Astrocyte of the spinal cord (primary cell): ENCODE measurements at regions not wholly inside any gene's neighbourhood (a gene's known extent, or its start where the extent isn't known, plus 50 kb on each side); places are given as distances from the start of the nearest gene placed in this dataset.

Source experiments
- DNase-seq: peaks from one replicate; pipeline ENCODE4 v3.0.0; 2011; ENCODE audit warnings: low read depth, low spot score
- H3K4me3 ChIP-seq: 2 replicates; pipeline ENCODE4 v1.5.1; 2011; ENCODE audit warnings: low read depth, mild to moderate bottlenecking, low read length, moderate library complexity
- in situ Hi-C: cut with HindIII; loops from 2 replicates; pipeline ENCODE4 v1.10.0; 2017; ENCODE audit warnings: low sequenced_read_pairs
- TF ChIP-seq, protein P1 (sequence below): IDR thresholded peaks from 2 replicates; pipeline ENCODE4 v1.5.1; 2012; ENCODE audit warnings: low read depth, mild to moderate bottlenecking, low read length, inconsistent platforms

GRCh38 chr11:29669310-29669709 is 347.5 kb downstream of the KCNA4 start:
- H3K4me3 ChIP-seq: no peak overlapping the region
- TF ChIP-seq, protein P1, sequence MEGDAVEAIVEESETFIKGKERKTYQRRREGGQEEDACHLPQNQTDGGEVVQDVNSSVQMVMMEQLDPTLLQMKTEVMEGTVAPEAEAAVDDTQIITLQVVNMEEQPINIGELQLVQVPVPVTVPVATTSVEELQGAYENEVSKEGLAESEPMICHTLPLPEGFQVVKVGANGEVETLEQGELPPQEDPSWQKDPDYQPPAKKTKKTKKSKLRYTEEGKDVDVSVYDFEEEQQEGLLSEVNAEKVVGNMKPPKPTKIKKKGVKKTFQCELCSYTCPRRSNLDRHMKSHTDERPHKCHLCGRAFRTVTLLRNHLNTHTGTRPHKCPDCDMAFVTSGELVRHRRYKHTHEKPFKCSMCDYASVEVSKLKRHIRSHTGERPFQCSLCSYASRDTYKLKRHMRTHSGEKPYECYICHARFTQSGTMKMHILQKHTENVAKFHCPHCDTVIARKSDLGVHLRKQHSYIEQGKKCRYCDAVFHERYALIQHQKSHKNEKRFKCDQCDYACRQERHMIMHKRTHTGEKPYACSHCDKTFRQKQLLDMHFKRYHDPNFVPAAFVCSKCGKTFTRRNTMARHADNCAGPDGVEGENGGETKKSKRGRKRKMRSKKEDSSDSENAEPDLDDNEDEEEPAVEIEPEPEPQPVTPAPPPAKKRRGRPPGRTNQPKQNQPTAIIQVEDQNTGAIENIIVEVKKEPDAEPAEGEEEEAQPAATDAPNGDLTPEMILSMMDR: no peak
- in situ Hi-C loops: no loop called here
- DNase-seq: no peak

DNA sequence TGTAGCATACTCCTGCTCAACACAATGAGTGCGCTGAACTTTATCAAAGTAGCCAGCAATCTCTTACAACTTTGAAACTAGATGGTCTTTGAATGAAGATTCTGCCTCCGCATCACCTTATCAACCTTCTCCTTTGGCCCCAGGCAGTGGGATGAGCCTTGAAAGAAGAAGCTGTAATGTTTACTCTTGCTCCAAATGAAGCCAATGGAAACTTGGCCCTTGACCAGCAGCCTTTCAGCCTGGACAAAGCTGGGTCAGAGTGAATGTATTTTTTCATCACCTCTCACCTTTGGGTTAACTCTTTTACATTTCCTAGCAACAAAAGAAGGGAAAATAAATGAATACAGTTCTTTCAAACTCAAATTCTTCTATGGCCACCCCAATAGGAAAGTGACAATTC is 359.1 kb downstream of the KCNA4 start:
- in situ Hi-C loops: no loop called here
- TF ChIP-seq, protein P1: no peak
- H3K4me3 ChIP-seq: no peak overlapping the region

DNA sequence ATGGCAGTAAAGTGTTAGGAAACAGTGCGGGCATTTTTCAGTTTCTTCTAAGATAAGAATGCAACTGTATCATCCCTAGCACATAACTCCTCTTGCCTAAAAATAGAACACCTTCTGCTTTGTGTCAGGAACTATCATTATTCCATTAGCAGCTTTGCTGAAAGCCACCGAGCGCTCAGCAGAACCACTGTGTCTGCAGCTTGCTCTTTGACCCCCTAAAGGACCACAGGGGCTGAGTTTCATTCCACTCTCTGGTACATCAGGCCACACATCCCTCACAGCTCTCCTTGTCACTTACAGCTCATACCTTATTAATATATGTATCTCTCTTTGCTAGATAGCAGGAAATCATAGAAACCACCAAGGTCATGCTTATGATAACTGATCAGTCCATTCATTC is 360.2 kb downstream of the KCNA4 start:
- no peak for DNase-seq
- TF ChIP-seq, protein P1: no peak
- in situ Hi-C loops: no loop called here
- H3K4me3 ChIP-seq: no peak overlapping the region

More for the DNA sequence above, 359.1 kb downstream of the KCNA4 start:
- no peak for DNase-seq

- in situ Hi-C loops: no loop called here
- H3K4me3 ChIP-seq: no peak overlapping the region
- no peak for DNase-seq
- TF ChIP-seq, protein P1: no peak
Observed at GRCh38 chr11:29645373-29645772, 371.5 kb downstream of the KCNA4 start.

DNA sequence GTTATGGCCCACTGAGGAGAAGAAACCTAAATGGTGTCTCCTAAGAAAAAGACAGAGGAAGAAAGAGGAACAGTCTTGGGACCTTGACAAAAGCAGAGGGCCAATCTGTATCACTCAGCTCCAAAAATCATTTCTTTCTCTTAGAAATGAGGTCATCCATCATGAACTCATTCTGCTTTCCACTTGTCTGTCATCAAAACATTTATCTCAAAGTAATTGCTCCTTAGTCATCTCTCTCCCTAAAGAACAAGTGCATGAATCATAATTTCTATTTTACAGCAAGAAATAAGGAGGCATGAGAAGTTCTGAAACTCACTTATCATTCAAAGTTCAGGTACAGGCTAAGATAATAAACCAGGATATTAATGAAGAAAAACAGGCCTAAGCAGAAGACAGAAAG is 375.6 kb downstream of the KCNA4 start:
- TF ChIP-seq, protein P1: no peak
- no peak for DNase-seq

GRCh38 chr11:29634744-29635143 is 382.1 kb downstream of the KCNA4 start:
- TF ChIP-seq, protein P1: peak; percentile 4
- no peak for DNase-seq
- in situ Hi-C loops: no loop called here
- no peak overlapping the region for H3K4me3 ChIP-seq

More for the DNA sequence above, 375.6 kb downstream of the KCNA4 start:
- H3K4me3 ChIP-seq: no peak overlapping the region
- in situ Hi-C loops: no loop called here

DNA sequence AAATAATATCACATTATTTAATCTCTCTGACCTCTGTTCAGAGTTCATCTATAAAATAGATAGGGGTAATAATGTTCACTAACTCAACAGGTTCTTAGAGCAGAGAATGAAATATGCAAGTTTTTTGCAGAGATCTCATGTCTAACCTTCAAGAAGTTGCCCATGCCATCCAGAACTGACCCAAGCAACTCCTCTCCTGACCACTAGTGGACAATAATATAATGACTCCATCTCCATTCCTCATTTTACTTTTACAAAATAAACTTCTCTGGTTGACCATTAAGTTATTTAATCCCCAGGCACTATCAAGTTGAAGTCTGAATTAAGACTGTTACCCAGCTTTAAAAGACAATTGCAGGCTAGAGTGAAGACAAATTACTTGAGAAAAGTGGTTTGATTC is 382.6 kb downstream of the KCNA4 start:
- H3K4me3 ChIP-seq: no peak overlapping the region
- in situ Hi-C loops: no loop called here
- TF ChIP-seq, protein P1: peak; percentile 34
- DNase-seq: no peak
